Dermis microvascular lymphatic vessel endothelial cell (primary cell): ENCODE measurements at regions not wholly inside any gene's neighbourhood (a gene's known extent, or its start where the extent isn't known, plus 50 kb on each side); places are given as distances from the start of the nearest gene placed in this dataset.
A peak's percentile ranks its signal among the peaks of the same experiment; 100 is the strongest.
"Not testable (repeated sequence)": the region's sequence is repeated elsewhere in the genome, so short reads cannot be mapped to it uniquely, and the experiment has no call there.

Experiments used
- DNase-seq, 2 donors: peaks; one replicate each; pipeline versions ENCODE4 v3.0.0 to v3.0.0-alpha.2; 2010; ENCODE audit warnings: low read depth in 2 of 2

DNA sequence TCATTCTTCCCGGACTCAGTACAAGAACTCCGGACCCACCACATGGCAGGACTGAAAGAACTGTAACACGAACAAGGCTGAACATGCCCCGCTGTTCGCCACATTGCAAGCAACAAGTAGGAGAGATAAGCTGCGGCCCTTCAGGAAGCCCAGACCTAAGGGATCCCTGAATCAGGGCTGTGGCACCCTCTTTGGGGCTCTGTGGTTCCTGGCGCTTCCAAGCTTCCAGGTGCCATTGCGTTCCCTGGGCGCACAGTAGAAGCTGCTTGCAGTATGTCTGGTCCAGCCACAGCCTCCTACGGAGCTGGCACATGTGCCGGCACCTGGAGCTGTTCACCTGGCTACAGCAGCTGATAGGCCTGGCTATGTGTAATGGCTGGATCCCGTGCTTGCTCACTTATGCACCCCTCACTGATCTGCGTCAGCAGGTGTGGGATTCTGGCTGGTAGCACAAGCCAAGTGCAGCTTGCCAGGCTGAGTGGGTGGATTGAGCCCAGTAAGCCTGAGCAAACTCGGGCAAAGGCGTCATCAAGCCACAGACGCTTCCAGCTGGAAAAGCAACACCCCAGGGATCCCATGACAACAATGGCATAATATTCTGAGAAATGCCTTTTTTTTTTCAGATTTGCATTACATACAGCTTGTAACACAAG is 748.6 kb upstream of the GBE1 start:
- no peak for DNase-seq

DNA sequence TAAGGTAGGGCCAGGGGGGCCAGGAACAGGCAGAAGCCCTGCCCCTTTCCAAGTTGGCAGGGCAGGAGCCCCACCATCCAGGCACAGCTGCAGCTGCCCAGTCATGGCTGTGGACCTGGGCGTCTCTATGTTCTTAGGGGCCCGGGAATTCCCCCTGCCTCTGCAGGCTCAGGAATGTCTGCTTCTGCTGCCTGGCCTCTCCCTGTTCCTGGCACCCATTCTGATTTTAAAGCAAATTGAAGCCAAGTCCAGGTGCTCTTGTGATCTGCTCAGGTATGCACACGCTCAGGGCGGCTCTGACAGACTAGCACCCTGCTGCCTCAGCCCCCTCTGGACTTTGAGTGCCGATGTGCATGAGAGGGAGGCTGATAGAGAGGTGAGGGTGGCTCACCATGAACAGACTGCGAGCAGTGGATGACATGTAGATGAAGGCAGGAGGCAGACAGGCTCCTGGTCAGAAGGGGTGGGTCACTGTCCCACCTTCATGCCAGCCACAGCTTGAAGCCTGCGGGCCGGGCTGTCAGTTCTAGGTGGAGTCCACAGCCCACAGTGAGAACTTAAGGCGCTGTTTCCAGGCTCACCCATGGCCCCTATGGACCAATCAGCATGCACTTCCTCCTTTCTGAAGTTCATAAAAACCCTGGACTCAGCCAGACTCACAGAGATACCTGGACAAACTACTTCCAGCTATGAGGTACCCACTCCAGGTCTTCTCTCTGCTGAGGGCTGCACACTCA is 747.8 kb upstream of the GBE1 start:
- no peak for DNase-seq

DNA sequence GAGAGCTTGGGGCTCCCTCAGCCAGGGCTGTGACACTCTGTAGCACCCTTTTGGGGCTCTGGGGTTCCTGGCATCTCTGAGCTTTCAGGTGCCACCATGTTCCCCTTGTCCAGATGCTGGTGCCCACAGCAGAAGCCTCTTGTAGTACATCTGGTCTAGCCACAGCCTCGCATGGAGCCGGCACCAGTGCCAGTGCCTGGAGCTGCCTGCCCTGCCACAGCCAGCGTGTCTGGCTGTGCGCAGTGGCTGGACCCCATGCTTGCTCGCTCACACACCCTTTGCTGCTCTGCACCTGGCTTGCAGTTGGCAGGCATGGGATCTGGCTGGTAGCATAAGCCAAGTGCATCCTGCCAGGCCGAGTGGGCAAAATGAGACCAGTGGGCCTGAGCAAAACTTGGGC is 744.8 kb upstream of the GBE1 start:
- DNase-seq: no peak

DNA sequence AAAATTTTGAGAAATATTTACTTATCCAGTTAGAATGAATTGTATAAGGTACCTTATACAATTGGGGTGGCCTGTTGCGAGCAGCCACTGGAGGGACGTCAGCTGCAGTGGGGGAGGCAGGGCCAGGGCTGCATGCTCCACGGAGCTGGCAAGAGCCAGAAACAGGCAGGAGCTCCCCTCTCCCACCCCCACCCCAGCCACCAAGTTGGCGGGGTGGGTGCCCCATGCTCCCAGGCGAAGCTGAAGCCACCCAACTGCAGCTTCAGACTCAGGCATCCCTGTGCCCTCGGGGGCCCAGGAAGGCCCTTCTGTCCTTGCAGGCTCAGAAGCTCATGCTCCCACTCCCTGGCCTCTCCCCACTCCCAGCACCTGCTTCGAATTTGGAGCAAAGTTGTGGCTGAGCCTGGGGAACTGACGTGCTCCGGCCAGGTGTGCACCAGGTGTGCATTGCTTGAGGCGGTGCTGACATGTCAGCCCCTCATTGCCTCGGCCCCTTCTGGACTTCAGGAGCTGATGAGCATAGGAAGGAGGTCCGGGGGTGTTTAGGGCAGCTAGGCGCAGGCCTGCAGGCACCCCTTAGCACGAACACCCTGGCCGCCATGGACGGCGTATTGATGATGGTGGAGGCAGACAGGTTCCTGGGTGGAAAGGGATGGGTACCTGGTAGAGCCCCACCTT is 743.8 kb upstream of the GBE1 start:
- no peak for DNase-seq

DNA sequence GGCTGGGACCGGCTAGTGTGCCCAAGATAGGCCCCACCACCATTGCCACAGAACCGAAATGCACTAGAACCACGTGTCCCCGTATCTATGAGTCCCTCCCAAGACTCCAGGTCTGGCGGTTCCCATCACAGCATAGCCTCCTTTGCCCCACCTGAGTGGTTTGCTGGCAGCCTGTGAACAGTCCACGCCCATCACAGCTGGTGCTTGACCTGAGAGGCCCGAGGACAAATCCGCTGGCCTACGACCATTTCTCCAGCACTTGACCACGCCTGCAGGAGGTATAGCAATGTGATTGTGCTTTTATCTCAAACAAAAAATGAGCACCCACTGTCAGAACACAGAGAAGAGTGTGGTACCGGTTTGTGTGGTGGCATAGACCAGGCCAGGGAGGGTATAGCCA is 736.7 kb upstream of the GBE1 start:
- DNase-seq: no peak

DNA sequence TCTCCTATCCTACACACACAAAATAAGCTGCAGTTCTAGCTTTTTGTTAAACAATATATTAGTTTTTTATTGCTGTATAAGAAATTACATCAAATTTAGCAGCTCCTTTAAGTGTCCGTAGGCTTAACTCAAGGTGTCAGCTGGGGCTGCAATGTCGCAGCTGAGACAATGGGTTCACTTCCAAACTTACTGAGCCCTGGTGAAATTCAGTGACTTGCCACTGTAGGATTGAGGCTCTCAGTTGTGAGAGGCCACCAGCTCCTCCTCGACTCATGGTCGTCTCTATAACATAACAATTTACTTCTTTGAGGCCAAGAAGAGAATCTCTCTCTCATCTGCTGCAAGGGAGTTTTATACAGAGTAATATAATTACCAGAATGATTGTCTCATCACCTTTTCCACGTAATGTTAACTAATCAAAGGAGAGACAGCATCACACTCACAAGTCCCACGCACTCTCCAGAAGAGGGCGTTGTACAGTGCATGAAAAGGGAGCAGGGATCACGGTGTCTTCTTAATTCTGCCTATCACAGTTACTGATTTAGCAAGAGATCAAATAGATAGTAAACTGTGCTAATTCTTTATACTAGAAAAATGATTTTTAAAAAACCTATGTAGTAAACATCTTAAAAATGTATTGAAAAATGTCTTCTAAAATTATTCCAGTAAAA is 735.6 kb upstream of the GBE1 start:
- DNase-seq: no peak

DNA sequence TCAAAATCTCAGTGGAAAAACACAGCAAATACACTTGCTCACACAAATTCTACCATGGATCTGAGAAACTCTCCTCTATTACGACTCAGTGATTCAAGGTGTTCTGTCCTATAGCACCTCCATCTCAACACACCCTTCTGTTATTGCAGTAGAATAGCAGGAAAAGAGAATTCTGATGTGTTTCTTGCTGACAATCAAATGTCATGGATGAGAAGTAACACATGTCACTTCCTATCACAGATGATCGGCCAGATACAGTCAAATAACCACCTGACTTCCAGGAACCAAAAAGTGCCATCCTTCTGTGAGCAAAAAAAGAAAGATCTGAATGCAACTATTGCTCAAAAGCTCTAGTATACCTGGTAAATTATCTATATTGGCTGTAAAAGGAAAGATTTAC is 734.2 kb upstream of the GBE1 start:
- DNase-seq: no peak

DNA sequence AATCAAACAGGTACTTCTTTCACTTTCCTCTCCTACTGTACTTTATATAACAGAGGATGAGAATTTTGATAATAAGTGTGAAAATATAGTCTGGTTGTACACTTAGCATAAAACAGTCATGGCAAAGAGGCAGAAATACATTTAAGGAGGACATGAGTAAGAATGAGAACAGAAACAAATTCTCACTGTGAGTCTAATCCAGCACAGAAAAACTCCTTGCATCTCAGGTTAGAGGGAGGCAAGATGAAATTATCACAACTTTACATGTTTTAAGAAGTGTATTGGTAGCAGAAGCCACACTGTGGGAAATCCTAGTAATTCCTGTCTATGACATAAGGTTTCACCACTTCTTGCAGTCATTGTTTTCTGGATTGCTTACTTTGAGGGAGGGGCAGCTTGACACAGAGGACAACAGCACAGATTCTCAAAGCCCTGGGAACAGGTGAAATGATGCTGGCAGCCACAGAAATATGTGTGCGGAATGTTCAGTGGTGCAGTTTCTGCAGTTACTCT is 733.6 kb upstream of the GBE1 start:
- DNase-seq: no peak

DNA sequence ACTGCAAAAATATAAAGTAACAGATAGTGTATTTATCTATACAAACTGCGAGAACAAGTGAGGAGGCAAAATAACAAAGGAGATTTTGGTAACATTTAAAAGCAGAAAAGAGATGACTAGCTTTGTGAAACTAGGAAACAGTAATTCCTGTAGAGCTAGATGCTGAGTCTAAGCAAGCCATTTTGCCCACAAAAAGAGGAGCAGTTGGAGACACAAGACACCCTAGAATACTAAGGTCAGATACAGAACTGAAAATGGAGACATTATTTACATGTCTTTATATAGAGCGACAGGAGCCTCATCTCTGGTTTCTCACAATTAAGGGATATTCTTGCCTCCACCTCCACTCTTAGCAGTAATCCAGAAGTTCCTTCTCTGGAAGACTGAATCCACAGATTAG is 732.4 kb upstream of the GBE1 start:
- DNase-seq: no peak

DNA sequence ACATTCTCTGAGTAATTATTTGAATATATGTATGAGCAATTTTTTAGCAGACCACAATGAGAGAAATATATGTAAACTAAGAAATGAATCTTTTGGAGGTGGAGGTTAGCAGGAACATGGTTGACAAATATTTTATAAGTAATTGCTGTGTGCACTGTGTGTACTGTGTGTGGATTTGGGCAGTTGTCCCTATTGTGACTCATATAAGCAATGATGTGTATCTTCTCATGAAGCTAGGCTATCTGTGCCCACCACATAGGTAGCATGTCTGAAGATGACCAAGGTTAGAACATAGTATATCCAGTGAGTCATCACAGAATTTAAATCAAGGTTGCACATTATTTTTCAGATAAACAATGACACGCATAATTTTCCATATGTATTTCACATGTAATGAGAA is 713.9 kb upstream of the GBE1 start:
- DNase-seq: no peak

DNA sequence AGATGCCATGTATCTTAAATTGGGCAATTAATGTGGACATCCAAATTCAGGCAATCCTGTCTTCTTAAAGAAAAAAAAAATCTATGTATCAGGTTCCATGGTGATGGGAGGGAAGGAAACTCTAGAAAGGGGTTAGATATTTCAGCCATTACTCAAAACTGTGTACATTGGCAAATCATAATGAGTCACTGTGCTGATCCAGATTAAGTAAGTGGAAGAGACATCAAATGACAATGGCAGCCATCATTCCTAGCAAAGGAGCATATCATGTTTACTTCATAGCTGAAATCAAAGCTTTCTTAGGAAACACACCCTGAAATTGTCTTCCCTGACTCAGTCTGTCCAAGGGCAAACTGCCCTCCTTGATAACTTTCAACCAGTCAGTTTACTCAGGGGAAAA is 713.3 kb upstream of the GBE1 start:
- DNase-seq: no peak

DNA sequence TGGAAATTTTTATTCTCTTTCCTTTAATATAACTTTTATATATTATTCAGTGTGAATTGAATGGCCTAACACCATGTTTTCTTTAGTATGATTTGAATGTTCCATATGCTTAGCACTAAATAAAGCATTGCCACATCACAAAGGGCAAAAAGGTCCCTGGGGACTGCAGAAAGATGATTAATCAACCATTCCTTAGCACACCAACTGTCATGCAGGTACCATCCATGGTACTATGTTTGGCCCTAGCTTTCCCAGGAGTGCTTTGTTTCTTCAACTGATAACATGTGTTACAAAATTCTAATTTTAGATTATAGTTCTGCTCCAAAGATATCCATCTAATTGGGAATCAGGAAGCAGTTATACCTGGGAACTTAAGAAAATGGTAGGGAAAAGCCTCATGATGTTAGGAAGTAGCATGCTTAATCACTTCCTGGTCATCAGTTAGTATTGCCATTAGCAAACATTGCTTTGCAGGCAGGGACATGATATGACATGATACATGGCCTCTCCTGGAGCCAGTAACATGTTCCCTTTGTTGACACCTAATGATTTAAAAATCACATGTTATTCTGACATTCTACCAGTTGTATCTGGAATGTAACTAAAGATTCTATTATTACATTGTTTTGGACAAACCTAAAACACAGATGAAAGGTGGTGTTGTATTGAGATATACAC is 712.6 kb upstream of the GBE1 start:
- DNase-seq: no peak

DNA sequence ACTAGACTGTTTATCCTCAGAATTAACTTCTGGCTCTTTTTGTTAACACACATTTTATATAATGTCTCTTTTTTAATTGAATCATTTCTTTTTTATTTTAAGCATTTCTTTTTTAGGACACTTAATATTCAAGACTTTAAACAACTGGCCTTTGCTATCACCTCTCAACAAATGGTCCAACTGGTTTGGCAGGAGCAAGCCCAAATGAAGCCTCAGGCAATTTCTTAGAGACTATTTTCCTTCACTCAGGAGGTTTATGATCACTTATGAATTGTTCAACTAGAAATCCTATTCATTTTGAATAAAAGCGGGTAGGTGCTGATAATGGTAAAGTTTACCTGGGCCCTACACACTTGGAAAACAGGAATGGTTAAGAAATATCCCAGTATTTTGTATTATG is 705.6 kb upstream of the GBE1 start:
- DNase-seq: no peak

DNA sequence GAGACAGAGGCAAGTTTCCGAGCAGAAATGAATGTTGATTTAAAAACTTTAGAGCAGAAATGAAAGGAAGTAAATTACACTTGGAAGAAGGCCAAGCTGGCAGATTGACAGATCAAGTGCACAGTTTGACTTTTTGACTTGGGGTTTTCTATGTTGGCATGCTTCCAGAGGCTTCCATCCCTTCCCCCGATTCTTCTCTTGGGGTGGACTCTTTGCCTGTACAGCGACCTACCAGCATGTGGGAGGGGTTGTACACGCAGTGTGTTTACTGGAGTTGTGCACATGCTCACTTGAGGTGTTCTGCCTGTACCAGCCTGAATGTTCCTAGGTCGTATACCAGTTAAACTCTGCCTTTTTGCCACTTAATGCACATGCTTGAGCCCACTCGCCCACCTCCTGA is 701.5 kb upstream of the GBE1 start:
- peak in 1 of 2 donors; percentile 1 for DNase-seq

DNA sequence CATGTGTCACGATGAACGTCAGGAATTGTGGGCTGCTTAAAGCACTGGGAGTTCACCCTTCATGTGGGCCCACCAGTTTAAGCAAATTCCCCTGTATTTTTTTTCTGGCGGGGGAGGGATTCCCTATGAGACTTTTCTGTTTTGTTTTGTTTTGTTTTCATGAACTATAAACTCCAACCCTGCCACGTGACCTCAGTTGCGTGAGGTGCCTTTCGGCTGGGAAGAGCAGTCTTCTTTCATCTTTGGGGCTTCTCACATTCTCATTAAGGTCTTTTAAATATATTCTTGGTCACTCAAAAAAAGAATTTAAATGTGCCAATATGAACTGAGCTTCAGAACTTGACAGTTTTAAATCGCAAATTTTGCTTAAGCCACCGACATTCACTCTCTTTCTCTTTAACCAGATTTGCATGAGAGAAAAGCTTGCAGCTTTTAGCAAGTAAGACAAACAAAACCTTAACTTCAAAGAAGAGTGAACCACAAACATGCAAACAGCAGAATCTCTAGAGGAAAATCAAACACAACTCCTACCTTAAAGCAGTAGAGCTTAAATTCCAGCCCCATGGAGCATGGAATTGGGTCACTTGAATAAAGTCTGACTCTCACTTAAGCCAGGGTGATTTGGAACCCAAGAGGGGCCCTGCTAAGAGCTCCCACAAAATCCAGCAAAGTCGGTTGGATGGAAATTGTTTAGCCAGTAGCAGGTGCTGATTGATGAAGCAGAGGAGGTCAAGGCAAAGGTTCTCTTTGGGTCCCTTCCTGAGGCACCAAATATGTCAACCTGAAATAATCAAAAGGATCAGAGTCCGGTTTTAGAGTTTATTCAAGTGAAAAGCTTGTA is 699.8 kb upstream of the GBE1 start:
- DNase-seq: no peak

DNA sequence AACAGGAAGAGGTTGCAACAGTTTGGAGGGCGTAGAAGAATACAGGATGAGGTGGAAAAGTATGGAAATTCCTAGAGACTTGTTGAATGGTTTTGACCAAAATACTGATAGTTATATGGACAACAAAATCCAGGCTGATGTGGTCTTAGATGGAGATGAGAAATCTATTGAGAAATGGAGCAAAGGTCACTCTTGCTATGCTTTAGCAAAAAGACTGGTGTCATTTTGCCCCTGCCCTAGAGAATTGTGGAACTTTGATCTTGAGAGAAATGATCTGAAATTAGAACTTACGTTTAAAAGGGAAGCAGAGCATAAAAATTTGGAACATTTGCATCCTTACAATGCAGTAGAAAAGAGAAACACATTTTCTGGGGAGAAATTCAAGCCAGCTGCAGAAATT is 686.9 kb upstream of the GBE1 start:
- no peak for DNase-seq

DNA sequence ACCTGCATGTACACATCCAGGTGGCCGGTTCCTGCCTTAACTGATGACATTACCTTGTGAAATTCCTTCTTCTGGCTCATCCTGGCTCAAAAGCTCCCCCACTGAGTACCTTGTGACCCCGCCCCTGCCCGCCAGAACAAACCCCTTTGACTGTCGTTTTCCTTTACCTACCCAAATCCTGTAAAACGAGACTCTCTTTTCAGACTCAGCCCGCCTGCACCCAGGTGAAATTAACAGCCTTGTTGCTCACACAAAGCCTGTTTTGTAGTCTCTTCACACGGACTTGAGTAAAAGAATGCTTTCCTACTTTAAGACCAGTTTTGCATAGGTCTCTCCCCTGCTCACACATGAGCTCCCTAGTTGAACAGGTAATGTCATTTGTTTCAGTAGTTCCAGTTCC is 667.4 kb upstream of the GBE1 start:
- not testable (repeated sequence) for DNase-seq

DNA sequence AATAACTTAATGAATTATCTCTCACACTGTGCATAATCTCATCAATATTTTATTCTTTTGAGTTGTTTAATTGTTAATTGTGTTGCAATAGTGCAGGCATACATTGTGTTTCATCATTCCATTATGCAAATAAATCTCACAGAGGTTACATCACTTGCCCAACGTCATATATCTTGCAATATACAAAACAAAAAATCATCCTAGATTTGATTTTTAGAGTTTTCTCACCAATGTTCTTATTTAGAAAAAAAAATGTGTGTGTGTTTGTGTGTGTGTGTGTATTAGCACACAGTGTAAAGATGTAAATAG is 662.5 kb upstream of the GBE1 start:
- DNase-seq: no peak

DNA sequence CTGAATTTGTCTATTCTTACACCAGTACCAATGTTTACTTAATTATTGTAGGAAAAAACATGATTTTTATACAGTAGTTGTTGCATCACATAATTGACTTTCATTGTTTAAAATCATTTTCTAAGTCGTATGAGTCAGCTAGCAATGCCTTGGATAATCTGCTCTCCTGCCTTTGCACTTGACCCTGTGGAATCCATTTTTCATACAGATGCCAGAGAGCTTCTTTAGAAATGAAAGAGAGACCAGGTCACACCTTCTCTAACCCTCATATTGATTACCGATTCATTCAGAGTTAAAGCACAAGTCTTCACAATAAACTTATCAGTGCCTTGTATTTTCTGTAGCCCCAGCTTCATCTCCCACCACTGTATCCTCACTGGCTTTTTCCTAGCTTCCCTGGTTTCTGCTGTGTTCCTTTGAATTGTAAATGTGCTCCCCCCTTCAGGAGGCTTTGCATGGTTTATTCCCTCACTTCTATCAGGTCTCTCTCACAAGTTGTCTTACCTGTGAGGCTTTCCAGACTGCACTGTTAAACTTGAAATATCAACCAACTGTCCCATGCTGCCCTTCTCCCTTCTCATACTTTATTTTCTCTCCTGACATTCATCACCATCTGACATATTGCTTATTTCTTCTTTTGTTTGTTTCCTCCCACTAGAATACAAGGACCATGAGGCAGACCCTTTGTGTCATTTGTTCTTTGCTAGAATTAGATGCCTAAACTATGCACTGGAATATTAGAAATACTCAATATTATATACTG is 662.0 kb upstream of the GBE1 start:
- no peak for DNase-seq

DNA sequence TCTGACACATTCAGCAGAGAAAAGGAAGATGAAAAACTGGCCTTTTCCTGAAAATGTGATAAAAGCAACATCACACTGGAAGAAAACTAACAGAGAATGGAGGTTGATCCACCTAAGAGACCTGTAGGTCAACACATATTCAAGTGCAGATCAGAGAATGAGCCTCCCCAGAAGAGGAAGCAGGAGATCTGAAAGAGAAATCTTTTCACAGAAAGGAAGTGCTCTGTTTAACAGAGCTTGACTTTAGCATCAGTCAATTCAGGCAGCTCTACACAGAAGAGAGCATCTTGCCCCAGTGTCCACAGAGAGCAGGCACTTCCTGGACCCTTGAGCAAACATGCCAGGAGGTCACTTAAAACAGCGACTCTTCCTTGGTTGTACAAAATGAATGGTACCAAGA is 655.4 kb upstream of the GBE1 start:
- no peak for DNase-seq
